CD14-positive monocyte (primary cell): ENCODE measurements at regions not wholly inside any gene's neighbourhood (a gene's known extent, or its start where the extent isn't known, plus 50 kb on each side); places are given as distances from the start of the nearest gene placed in this dataset.

Experiments used
- DNase-seq, 3 donors: peaks; one replicate each; pipeline ENCODE4 v3.0.0-alpha.2; 2011 to 2022
- H2AFZ ChIP-seq: 2 replicates; pipeline ENCODE4 v1.6.0; 2012; ENCODE audit warnings: mild to moderate bottlenecking, low read depth, low read length, inconsistent platforms; ENCODE audit not compliant: insufficient read depth, poor library complexity, severe bottlenecking
- H3K27ac ChIP-seq, 2 donors: 1 replicate in 1 of 2; 2 replicates in 1 of 2; pipeline ENCODE4 v1.5.1; 2012 to 2013; ENCODE audit warnings: low read length in 2 of 2, control low read depth in 1 of 2, inconsistent platforms in 1 of 2, low read depth in 1 of 2, mild to moderate bottlenecking in 1 of 2
- H3K27me3 ChIP-seq, 2 donors: one replicate each; pipeline versions ENCODE4 v1.6.0 to v1.6.1; 2011 to 2013; ENCODE audit warnings: low read length in 2 of 2; ENCODE audit not compliant: control insufficient read depth in 2 of 2, insufficient read depth in 2 of 2
- H3K36me3 ChIP-seq, 2 donors: replicated peaks in 1 of 2; 1 replicate in 1 of 2; 2 replicates in 1 of 2; pipeline versions ENCODE4 v1.5.1 to v1.6.1; 2012 to 2013; ENCODE audit warnings: low read length in 2 of 2, control low read depth in 1 of 2, inconsistent platforms in 1 of 2, mild to moderate bottlenecking in 1 of 2; ENCODE audit not compliant: insufficient read depth in 2 of 2, control insufficient read depth in 1 of 2
- H3K4me1 ChIP-seq, 2 donors: 1 replicate in 1 of 2; 2 replicates in 1 of 2; pipeline versions ENCODE4 v1.5.1 to v1.6.1; 2012 to 2013; ENCODE audit warnings: low read length in 2 of 2, control low read depth in 1 of 2, inconsistent platforms in 1 of 2, mild to moderate bottlenecking in 1 of 2, moderate library complexity in 1 of 2; ENCODE audit not compliant: insufficient read depth in 2 of 2, control insufficient read depth in 1 of 2
- H3K4me2 ChIP-seq: replicated peaks from 2 replicates; pipeline ENCODE3; 2012; ENCODE audit warnings: low read length, moderate library complexity, mild to moderate bottlenecking; ENCODE audit not compliant: poor library complexity, severe bottlenecking; ENCODE audit errors: extremely low read depth
- H3K4me3 ChIP-seq, 3 experiments: fragments of 200-600 bp in 1 of 3; sonication (generic) in 1 of 3; replicated peaks in 1 of 3; 1 replicate in 2 of 3; 2 replicates in 1 of 3; pipeline ENCODE4 v1.5.1; 2011 to 2013; ENCODE audit warnings: low read length in 3 of 3, mild to moderate bottlenecking in 3 of 3, control low read depth in 2 of 3, low read depth in 2 of 3, inconsistent platforms in 1 of 3, moderate library complexity in 1 of 3
- H3K79me2 ChIP-seq: 2 replicates; pipeline ENCODE4 v1.6.0; 2012; ENCODE audit warnings: mild to moderate bottlenecking, control low read depth, inconsistent platforms, low read length, moderate library complexity; ENCODE audit not compliant: insufficient read depth
- H3K9ac ChIP-seq: 2 replicates; pipeline ENCODE4 v1.6.0; 2017; ENCODE audit warnings: low read length, mild to moderate bottlenecking; ENCODE audit not compliant: insufficient read depth, poor library complexity, severe bottlenecking
- H3K9me3 ChIP-seq, 2 donors: replicated peaks in 1 of 2; 1 replicate in 1 of 2; 2 replicates in 1 of 2; pipeline versions ENCODE4 v1.5.1 to v1.6.1; 2012 to 2013; ENCODE audit warnings: low read length in 2 of 2, control low read depth in 1 of 2; ENCODE audit not compliant: control insufficient read depth in 1 of 2, insufficient read depth in 1 of 2
- H4K20me1 ChIP-seq: 2 replicates; pipeline ENCODE4 v1.6.0; 2012; ENCODE audit warnings: mild to moderate bottlenecking, low read length, control low read depth, moderate library complexity; ENCODE audit not compliant: insufficient read depth
- H3K27ac Mint-ChIP-seq, 7 donors: one replicate each; pipeline ENCODE4 v1.8.0; 2020; ENCODE audit warnings: mild to moderate bottlenecking in 7 of 7, mixed read lengths in 7 of 7, moderate library complexity in 6 of 7, inconsistent platforms in 2 of 7
- H3K27me3 Mint-ChIP-seq, 3 donors: one replicate each; pipeline ENCODE4 v1.8.0; 2021 to 2022; ENCODE audit warnings: low read depth in 3 of 3, mild to moderate bottlenecking in 3 of 3, mixed read lengths in 3 of 3, moderate library complexity in 3 of 3, inconsistent platforms in 1 of 3
- H3K36me3 Mint-ChIP-seq, 2 donors: one replicate each; pipeline ENCODE4 v1.8.0; 2020; ENCODE audit warnings: mixed read lengths in 2 of 2, inconsistent platforms in 1 of 2, mild to moderate bottlenecking in 1 of 2
- H3K4me1 Mint-ChIP-seq: one replicate; pipeline ENCODE4 v1.8.0; 2020; ENCODE audit warnings: mild to moderate bottlenecking, mixed read lengths
- H3K4me3 Mint-ChIP-seq, 2 donors: one replicate each; pipeline ENCODE4 v1.8.0; 2020; ENCODE audit warnings: mild to moderate bottlenecking in 2 of 2, mixed read lengths in 2 of 2, moderate library complexity in 1 of 2
- H3K9me3 Mint-ChIP-seq, 7 donors: one replicate each; pipeline ENCODE4 v1.8.0; 2020 to 2022; ENCODE audit warnings: mixed read lengths in 7 of 7, mild to moderate bottlenecking in 6 of 7, moderate library complexity in 6 of 7, inconsistent platforms in 2 of 7
- CTCF ChIP-seq: fragments of 200-600 bp; IDR thresholded peaks from one replicate; pipeline ENCODE4 v1.8.0; 2022; ENCODE audit warnings: antibody characterized with exemption, mild to moderate bottlenecking
- WGBS: methylation state at CpG from one replicate; pipeline ENCODE4 v1.1.5; 2013; ENCODE audit warnings: missing lambda C conversion rate; ENCODE audit not compliant: insufficient coverage; 5-methylcytosine and 5-hydroxymethylcytosine counted together
- intact Hi-C, 2 donors: fragments of 100-400 bp; cut with micrococcal nuclease; formaldehyde crosslinking; loops; one replicate each; pipeline versions ENCODE4 v1.15.0 to v1.15.1; 2023

- no peaks in the 10 kb centered on the region for H3K4me1 Mint-ChIP-seq
- H3K9me3 ChIP-seq = peaks cover 5 to 6% of the 10 kb centered on the region in 2 donors
- H3K9me3 Mint-ChIP-seq = peaks cover 2 to 9% (median 5%) of the 10 kb centered on the region in 7 donors
- DNase-seq = no peak
- no peaks in the 10 kb centered on the region for H3K79me2 ChIP-seq
- no peak overlapping the region for H3K27ac Mint-ChIP-seq
- H3K4me1 ChIP-seq = no peaks in the 10 kb centered on the region
- no peaks in the 10 kb centered on the region for H3K36me3 Mint-ChIP-seq
- H3K27ac ChIP-seq = no peak overlapping the region
- no CpG with 5 or more reads among the region's 2 CpGs for WGBS
- intact Hi-C loops = no loop called here
- H2AFZ ChIP-seq = no peak overlapping the region
- H3K36me3 ChIP-seq = no peaks in the 10 kb centered on the region
- no peak overlapping the region for H3K9ac ChIP-seq
- H4K20me1 ChIP-seq = no peaks in the 10 kb centered on the region
- TF ChIP-seq CTCF = no peak
- no peak overlapping the region for H3K4me3 Mint-ChIP-seq
- no peaks in the 10 kb centered on the region for H3K27me3 Mint-ChIP-seq
- H3K4me2 ChIP-seq = no peak overlapping the region
- no peak overlapping the region for H3K4me3 ChIP-seq
- no peaks in the 10 kb centered on the region for H3K27me3 ChIP-seq
These were observed 301.4 kb downstream of the GRIA2 start for GRCh38 chr4:157521906-157522305.

GRCh38 chr4:157514711-157515110, 294.2 kb downstream of the GRIA2 start:
- 73% methylated on average over 3 of the region's 3 CpGs for WGBS
- Mint-ChIP-seq H3K4me3 (no peak overlapping the region), H3K9me3 (peaks cover 0 to 2% (median 0%) of the 10 kb centered on the region in 7 donors), H3K27ac (no peak overlapping the region), H3K36me3 (no peaks in the 10 kb centered on the region), H3K4me1 (peaks cover 4% of the 10 kb centered on the region), H3K27me3 (peaks cover 0 to 1% (median 0%) of the 10 kb centered on the region in 3 donors)
- H2AFZ ChIP-seq = no peak overlapping the region
- no peaks in the 10 kb centered on the region for H3K36me3 ChIP-seq
- no peaks in the 10 kb centered on the region for H3K9me3 ChIP-seq
- H3K4me2 ChIP-seq = no peak overlapping the region
- DNase-seq = no peak
- H3K27ac ChIP-seq = no peak overlapping the region
- TF ChIP-seq CTCF = no peak
- no peaks in the 10 kb centered on the region for H3K27me3 ChIP-seq
- H3K9ac ChIP-seq = no peak overlapping the region
- no peaks in the 10 kb centered on the region for H3K79me2 ChIP-seq
- H4K20me1 ChIP-seq = no peaks in the 10 kb centered on the region
- intact Hi-C loops = no loop called here
- H3K4me1 ChIP-seq = peaks cover 0 to 3% of the 10 kb centered on the region in 2 donors
- H3K4me3 ChIP-seq = no peak overlapping the region
